Kidney epithelial cell (primary cell): ENCODE measurements at regions not wholly inside any gene's neighbourhood (a gene's known extent, or its start where the extent isn't known, plus 50 kb on each side); places are given as distances from the start of the nearest gene placed in this dataset.

Experiments
- DNase-seq: peaks from one replicate; pipeline ENCODE4 v3.0.0-alpha.2; 2010; ENCODE audit warnings: low read depth
- H3K27me3 ChIP-seq: 2 replicates; pipeline ENCODE4 v1.6.0; 2011; ENCODE audit warnings: low read length; ENCODE audit not compliant: control insufficient read depth, insufficient read depth
- H3K36me3 ChIP-seq: 2 replicates; pipeline ENCODE4 v1.5.1; 2011; ENCODE audit warnings: low read length; ENCODE audit not compliant: control insufficient read depth, insufficient read depth
- H3K4me3 ChIP-seq: 2 replicates; pipeline ENCODE4 v1.5.1; 2011; ENCODE audit warnings: low read depth, mild to moderate bottlenecking, control low read depth, low read length
- CTCF ChIP-seq: IDR thresholded peaks from 2 replicates; pipeline ENCODE4 v1.5.1; 2011; ENCODE audit warnings: mild to moderate bottlenecking, moderate library complexity, low read length, control low read depth, inconsistent platforms; ENCODE audit not compliant: insufficient read depth, poor library complexity, severe bottlenecking

GRCh38 chr6:148082044-148082443, 260.6 kb upstream of the SASH1 start:
- no peak overlapping the region for H3K4me3 ChIP-seq
- no peak for DNase-seq
- H3K36me3 ChIP-seq, result no peaks in the 10 kb centered on the region
- TF ChIP-seq CTCF, result no peak
- H3K27me3 ChIP-seq, result no peaks in the 10 kb centered on the region

DNA sequence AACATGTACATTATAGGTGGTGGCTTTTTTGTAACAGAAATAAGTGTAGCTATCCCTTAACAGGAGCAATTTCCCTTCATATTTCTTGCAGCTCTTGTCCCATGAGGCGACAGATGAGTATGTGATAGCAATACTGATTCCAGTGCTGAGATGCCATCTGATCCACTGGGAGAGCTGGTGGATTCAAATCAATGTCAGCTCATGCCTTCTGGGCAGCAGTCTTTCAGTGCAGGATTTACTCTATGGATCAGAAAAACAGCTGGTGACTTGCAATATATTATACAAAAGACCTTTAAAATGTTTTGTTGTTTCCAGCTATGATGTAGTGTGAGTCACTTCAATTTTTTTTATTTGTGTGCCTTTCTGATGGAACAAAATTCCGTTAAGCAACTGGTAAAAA, 259.9 kb upstream of the SASH1 start:
- H3K36me3 ChIP-seq, result no peaks in the 10 kb centered on the region
- no peak for DNase-seq
- no peaks in the 10 kb centered on the region for H3K27me3 ChIP-seq
- TF ChIP-seq CTCF, result no peak
- H3K4me3 ChIP-seq, result no peak overlapping the region

DNA sequence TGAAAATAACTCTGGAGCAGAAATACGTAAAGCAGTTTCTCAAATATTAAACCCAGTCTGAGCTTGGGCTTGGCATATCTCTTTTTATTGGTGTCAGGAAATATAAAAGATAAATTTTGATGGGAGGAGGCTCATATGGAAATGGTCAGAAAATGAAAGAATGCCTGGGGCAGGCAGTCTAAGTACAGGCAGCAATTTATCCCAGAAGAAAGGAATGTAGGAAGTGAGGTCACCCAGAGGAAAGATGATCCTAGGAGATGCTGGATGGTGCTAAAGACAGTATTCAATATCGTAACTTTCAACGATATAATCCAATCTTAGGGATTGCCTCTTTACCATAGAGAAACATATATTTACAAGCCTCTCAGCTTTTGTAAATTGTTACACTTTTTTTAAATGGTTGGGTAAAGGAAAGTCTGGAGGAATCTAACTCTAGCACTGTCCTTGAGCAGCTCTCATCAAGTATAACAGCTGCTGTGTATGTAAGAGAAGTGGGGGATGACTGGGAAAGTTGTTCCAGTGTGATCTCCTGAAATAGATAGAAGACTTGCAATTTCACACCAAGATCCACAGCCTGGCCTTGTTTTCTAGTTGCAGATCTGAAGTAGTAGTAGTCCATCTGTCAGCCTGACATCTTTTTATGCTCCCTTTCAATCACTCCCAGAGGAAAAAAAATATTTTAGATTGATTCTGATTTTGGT, 256.9 kb upstream of the SASH1 start:
- Histone ChIP-seq H3K4me3 (no peak overlapping the region), H3K36me3 (no peaks in the 10 kb centered on the region), H3K27me3 (no peaks in the 10 kb centered on the region)
- no peak for DNase-seq
- no peak for TF ChIP-seq CTCF

- Histone ChIP-seq H3K27me3 (no peaks in the 10 kb centered on the region), H3K4me3 (no peak overlapping the region), H3K36me3 (no peaks in the 10 kb centered on the region)
- no peak for DNase-seq
- no peak for TF ChIP-seq CTCF
Measured at GRCh38 chr6:148086386-148086785, 256.3 kb upstream of the SASH1 start.

GRCh38 chr6:148086843-148087242, 255.8 kb upstream of the SASH1 start:
- no peak for TF ChIP-seq CTCF
- Histone ChIP-seq H3K4me3 (no peak overlapping the region), H3K36me3 (no peaks in the 10 kb centered on the region), H3K27me3 (no peaks in the 10 kb centered on the region)
- DNase-seq, result no peak

DNA sequence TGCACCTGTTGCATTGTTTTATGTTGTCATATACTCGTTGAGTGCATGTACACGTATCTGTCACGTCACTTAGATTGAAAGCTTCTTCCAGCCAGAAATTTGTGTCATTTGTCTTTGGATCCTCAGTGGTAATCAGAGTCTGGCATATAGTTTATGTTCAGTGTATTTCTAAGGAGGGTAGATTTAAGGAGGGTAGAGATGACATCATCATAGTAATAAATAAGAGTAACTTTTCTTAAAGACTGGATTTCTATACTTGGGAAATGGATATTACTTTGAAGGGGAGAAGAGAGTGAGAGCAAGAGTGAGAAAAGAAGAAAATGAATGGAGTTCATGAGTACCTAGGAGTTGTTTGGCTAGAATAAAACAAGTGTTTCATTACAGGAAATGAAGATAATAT, 255.0 kb upstream of the SASH1 start:
- no peaks in the 10 kb centered on the region for H3K27me3 ChIP-seq
- H3K36me3 ChIP-seq, result no peaks in the 10 kb centered on the region
- no peak for TF ChIP-seq CTCF
- no peak overlapping the region for H3K4me3 ChIP-seq
- no peak for DNase-seq
